IPS-NIHi7 (cell line): ENCODE measurements at regions not wholly inside any gene's neighbourhood (a gene's known extent, or its start where the extent isn't known, plus 50 kb on each side); places are given as distances from the start of the nearest gene placed in this dataset.

ENCODE experiments used
- DNase-seq: peaks from one replicate; pipeline ENCODE4 v3.0.0; 2012; ENCODE audit warnings: mixed read lengths; ENCODE audit errors: extremely low spot score

DNA sequence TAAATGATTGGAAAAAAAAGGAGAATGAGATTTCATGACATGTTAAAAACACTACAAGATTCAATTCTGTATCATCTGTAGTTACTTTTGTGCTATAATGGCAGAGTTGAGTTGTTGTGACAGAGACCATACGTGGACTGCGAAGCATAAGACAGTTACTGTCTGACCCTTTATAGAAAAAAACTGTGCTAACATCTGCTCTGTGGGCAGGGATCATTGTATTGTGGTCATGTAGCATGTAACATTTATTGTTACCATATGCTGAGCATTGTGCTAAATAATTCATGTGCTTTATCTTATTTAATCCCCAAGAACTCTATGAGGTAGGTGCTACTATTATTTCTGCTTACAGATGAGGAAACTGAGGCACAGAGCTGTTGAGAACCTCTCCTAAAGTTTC is 147.3 kb upstream of the HMHB1 start:
- DNase-seq, result no peak

DNA sequence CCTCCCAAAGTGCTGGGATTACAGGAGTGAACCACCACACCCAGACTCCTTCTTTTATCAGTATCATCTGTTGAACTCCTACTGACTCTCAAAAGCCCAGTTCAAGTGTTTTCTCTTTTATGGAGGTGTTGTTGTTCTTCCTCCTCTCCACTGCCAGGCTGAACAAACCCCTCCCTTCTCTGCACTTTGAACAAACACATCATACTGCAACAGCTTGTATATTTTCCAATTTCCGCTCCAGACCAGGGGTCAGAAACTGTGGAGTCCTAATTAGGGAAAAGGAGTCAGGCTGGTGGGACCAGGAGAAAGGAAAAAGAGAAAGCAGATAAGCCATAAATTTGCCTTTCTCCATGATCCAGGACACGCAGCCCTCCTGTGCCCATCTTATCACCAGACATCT is 148.1 kb upstream of the HMHB1 start:
- no peak for DNase-seq

DNA sequence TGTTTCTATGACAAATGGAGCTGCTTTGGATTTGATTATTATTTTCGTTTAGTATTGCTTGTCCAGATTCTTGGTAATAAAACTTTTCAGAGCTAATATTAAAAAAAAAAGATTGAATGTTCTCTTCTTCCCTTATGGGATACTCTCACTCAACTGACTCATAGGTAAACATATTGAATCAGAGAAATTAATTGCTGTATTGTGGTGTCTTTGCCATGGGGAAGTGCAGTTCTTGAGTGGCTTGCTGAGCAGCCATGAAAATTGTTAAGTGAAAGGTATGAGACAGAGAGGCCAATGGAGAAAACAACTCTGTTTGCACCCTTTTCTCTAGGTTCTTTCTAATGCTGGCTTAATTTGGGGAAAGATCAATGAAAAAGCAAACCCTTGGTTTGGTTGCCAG is 149.9 kb upstream of the HMHB1 start:
- no peak for DNase-seq

DNA sequence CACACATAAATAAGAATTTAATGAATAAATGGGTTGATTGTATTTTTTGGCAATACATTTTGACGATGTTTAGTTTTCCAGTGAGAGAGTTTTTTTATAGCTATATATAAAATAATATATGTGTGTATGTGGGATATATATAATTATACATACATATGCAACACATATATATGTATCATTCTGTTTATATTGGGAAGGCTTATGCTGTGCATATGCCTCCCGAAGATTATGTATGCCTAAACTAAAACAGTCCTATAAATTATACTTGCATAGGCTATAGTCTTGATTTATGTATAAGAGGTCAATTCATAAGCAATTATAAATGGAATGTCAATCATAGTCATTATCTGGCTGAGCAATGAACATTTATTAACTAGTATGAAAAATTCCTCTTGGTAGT is 151.3 kb upstream of the HMHB1 start:
- no peak for DNase-seq

DNA sequence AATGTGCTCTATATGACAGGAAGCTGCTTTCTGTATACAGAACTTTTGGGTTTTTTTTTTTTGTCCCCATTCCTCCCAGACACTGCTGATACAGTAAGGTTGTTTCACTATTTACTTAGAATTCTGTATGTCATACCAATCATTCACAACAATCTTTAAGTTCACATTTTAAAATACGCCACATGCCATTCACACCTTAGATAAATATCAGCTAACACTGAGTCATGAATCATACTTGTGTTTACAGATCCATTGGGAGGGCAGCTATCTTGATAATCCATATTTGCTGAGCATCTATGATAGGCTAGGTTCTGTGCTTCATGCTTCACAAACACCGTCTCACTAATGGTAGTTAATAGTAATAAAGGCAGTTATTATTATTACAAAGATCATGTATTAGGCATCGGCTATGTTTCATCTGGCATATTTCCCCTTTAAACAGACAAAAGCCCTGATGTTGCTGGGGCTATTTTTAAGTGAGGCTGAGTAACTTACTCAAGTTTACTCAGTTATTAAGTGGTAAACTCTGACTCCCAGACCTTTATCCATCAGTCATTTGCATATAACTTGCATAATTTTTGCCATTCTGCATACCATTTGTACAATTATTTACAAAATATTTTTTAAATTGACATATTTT is 152.2 kb upstream of the HMHB1 start:
- no peak for DNase-seq

DNA sequence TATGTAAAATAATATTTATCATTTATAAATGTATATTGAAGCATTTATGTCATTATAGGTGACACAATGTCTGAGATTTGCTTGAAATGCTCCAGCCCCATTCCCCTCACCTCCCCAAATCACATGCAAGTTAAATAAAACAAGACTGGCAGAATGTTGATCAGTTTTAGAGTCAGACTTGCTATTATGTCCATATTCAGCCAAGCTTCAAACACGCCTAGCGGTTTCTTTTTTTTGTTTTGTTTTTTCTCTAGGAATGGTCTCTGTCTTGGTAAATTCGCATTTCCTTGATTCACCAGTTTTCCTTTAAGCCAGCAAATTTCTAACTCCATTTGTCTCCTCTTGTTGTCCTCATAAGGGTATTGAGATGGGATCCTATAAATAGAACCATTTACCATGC is 153.0 kb upstream of the HMHB1 start:
- DNase-seq, result no peak

DNA sequence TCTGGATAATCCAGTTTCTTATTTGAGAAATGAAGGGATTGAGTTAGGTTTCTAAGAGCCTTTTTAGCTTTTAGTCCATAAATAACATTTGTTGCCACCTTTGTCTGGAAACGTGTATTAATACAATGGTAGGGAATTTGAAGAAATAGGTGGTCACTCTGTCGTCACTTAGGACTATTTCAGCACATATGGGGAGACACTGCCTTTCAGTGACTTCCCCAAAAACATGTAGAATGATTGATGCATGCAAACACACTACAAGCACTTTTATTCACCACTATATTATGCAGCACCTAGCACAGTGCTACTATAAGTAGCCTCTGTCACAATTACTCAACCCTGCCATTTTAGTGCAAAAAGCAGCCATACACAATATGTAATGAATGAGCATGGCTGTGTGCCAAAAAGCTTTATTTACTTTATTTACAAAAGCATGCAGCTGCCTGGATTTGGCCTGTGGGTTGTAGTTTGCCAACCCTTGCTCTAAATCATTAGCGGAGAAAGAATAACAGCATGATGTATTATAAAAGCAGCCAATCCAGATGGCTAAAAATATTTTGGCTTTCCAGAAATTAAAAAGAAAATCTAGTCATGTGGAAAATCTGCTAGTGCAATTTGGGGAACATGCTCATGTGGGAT is 154.2 kb upstream of the HMHB1 start:
- DNase-seq, result no peak

DNA sequence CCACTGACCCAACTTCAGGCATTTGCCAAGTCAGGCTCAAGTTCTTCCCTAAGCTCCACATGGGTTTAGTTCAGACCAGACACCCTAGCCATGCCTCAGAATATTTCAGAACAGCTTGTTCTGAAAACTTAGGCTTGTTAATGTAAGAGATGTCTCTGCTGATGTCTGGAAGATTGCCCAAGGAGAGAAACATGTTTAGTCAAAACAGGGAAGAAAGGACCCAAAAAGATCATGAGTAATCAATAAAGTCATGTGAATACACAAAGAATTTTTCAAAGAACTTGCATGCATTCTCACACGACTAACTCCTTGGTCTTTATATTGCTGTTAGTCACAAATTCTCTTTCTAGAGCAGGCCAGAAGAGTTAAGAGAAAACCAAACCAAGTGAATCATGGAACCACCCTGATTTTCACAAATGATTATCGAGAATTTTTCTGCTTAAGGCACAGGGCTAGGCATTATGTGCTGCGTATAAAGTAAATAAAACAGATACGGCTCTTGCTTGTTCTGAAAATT is 158.1 kb upstream of the HMHB1 start:
- no peak for DNase-seq

DNA sequence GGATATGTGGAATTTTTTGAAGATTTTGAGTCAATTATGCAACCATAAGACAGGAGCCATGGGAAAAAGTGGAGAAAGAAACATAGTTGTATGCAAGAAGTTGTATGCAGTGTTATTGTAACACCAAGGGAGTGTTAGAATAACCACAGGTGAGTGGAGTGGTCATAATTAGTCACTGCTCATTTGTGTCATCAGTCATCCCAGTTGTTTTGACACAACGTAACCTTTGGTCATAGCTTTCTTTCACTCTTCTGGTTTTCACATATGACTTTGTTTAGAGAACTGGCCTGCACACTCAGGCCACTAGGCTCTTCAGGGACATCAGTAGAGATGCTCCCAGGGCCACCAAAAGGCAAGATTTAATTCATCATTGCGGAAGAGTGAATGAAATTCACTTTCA is 158.7 kb upstream of the HMHB1 start:
- DNase-seq, result no peak

DNA sequence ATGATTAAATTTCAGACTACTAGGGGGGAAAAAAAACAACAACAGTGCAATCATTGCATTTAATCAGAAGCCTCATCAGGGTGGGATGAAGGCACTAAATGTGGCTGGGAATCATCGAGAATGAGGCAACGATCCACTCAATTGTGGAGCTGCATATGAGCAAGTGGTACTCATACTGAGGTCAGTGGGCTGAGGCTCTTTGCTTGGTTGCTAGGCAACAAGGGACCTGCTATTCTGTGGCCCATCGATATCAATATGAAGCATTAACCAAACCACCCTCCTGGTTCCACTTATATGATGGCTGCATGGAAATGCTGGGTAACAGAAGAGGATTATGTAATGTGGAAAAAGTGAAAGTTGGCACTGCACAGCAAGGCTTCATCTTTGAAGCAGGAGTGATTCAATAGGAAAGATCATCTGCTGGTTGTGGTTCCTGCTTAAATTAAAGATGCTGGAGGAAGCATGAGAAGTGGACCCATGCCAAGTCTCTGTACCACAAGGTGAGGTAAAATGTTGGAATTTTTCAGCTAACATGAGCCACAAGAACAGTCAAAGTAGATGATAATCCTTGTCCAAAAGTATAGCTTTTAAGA is 159.8 kb upstream of the HMHB1 start:
- DNase-seq, result no peak

DNA sequence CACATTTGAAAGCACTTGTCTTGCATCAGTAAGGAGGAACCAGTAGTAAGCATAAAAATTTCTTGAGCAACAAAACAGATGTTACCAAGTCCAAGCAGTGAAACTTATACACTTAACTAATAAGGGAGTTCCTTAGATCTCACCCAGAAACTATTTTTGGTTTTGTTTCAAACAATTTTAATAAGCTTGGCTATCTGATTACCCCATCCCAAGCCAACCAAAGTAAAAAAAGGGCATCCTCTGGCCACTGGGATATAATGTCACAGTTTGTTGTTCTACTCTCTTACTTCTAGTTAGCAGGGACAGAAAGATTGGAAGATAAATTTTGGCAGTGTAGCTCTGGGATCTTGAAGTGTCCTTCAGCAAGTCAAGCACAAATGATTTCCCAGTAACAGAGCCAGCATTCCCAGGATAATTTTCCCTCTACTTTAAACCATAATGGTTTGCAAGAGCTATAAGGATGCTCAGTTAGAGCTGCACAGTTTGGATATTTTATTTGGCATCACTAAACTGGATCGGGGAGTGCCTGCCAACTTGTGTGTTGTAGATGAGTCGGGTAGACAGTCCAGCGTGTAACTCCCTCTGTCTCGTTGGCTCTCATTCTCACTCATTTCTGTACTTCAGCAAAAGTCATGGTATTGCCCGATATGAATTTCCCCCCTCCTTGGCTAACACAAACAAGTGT is 161.9 kb upstream of the HMHB1 start:
- DNase-seq, result no peak

DNA sequence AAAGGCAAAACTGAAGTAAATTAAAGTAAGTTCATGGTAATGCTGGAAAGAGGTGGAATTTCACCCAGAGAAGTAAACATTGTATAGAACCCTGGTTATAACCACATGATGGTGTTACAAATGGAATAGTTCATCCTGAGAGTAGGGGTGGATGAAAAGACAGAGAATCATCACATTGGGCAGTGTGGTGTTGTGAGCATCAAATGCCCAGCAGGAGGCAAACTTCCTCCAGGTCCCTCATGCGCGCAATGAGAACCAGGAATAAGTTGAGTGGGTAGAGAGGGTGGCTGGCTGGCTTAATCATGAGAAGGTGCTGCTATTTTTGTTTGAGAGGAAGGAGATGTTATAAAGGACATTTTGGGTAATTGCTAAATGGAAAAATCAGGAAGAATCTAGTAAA is 163.3 kb upstream of the HMHB1 start:
- peak; percentile 41 for DNase-seq

DNA sequence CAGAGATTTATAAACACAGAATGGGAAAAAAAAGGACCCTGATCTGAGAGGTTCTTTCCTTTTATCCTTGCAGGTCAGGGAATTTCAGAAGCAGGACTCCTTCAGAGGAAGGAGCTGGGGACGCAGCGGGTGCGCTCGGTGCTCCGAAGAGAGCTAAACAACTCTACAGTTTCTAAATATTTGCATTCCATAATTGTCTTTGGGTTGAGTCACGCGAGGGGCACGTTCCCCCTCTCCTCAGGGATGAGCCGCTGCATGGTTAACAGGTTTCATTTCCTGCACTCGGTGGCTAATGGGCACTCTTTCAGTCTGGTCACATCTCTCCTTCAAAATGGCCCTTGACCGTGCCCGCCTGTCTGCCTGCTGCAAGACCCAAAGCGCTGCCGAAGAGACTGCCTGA is 165.0 kb upstream of the HMHB1 start:
- DNase-seq, result no peak

DNA sequence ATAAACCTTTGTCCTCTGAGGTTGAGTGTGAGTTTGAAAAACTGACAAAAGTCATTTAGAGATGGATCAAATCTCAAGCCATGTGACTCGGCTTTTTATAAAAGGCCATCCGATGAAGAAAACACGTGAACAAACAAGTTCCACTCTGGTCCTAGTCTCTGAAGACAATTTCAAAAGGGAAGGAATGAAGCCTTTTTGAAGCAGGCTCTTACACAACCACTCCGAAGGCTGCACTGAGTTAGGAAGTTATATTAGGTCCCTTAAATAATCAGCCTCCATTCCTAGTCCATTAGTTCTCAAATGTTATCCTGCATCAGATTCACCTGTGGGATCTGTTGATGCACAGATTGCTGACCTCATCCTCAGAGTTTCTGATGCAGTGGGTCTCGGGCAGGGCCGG is 166.6 kb upstream of the HMHB1 start:
- DNase-seq, result no peak

DNA sequence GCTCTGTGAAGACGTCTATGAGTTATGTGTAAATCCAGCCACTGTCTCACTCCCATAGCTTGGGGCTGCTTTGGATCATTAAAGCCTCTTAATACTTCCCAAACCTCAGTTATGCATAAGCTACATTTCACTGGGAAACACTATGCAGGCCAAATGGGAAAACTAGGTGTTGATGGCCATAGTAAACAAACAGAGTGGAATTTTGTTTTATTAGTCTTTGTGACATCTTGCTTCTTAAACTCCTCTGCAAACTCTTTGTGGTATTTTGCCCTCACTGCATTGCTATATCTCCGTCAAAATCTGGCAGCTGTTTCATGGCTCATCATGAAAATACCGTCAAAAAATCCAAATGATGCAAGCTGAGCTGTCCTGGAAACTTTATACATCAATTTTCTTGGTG is 167.2 kb upstream of the HMHB1 start:
- DNase-seq, result no peak

DNA sequence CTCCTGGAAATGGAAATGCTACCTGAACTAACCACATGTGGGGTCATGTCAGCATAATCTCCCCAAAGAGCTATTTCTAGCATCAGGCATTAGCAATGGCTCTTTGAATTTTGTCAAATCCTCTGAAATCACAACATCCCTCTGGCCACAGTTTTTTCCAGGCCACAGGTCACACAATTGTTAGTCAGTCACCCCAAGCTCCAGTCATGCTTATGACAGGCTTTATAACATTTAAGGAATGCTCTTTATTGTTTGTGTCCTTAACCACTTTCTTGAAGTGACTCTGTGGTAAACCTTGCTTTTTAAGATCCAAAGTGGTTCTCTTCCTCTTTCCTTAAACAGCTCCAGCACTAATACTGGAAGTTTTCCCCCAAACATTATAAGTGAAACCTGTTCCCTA is 169.2 kb upstream of the HMHB1 start:
- DNase-seq, result no peak

DNA sequence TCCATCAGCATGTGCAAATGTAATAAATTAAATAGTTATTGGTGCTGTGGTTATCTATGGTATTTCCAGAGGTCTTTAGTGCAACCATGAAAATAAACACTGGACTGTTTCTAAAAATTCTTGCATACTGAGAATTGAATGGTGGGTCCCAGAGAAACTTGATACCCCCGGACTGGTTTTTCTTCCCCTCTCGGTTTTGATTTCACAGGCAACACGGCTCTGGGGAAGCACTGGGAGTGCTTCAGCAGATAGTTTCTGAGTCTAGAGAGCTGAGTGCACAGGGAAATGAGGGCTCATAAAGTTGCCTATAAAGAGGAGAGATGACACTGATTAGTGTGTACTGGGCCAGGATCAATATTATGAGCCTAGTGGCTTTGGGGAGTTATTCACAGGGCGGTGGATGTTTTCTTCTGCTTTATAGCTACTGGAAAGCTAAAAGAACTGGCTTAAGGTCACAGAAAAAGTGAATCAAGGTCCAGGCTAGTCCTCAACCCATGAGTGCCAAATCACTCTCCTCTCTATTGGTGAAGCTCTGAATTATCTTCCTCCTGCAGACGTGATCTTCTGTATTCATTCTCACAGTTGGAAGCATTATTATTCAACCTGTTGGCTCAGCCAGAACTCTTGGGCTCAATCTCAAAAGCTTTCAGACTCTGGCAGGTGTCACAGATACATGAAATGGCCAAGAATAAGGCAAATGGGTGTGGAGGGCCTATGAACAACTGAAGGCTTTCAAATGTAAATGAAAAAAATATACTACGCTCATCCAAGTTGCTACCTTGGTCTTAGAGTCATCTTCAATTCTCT is 170.2 kb upstream of the HMHB1 start:
- DNase-seq, result no peak

DNA sequence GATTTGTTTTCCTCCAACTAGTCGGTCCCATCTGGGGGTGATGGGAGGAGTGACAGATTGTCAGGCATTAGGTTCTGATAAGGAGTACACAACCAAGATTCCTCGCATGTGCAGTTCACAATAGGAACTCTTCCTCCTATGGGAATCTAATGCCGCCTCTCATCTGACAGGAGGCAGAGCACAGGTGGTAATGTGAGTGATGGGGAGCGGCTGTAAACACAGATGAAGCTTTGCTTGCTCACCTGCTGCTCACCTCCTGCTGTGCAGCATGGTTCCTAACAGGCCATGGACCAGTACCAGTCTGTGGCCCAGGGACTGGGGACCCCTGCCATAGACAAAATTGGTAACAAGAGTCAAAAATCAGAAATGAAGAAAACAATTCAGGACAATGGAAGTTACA is 173.3 kb upstream of the HMHB1 start:
- DNase-seq, result no peak

DNA sequence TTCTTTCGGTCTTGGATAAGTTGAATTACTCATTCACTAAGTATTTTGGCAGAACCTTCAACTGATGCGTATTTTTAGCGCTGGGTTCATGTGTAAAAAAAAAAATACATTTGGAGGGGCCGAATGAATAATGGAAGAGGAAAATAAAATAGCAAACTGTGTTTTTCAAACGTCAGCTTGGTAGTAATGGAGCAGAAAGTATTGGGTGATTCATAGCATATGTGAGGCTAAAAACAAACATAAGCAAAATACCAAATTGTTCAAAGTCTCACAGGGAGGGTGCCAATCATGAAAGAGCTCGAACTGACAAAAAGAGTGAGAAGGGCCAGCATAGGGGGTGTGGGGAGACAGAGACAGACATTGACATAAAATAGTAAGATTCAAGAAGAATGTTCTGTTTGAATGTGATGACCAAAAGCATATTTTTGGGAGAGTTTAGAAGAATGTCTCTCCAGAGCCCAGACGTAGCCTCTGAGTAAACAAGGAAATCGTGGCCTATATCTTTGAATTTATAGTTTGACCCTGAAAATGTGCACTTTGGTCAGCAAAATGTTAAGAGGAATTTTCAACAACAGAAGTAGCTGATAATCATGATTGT is 174.9 kb upstream of the HMHB1 start:
- DNase-seq, result no peak

DNA sequence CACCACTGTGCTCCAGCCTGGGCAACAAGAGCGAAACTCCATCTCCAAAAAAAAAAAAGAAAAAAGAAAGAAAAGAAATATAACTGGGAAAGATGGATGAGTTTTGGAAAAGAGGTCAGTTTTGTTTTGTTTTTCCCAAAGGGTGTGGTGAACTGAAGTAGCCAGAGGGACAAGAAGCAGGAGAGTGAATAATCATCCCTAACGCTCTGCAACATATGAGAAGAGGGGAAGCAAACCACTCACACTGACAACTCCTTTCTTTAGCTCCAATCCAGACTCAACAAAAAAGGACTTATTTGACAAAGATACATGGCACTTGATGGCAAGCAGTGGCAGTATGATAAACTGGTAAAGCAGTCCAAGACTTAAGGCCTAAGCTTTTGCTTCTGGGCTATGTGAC is 176.1 kb upstream of the HMHB1 start:
- no peak for DNase-seq

DNA sequence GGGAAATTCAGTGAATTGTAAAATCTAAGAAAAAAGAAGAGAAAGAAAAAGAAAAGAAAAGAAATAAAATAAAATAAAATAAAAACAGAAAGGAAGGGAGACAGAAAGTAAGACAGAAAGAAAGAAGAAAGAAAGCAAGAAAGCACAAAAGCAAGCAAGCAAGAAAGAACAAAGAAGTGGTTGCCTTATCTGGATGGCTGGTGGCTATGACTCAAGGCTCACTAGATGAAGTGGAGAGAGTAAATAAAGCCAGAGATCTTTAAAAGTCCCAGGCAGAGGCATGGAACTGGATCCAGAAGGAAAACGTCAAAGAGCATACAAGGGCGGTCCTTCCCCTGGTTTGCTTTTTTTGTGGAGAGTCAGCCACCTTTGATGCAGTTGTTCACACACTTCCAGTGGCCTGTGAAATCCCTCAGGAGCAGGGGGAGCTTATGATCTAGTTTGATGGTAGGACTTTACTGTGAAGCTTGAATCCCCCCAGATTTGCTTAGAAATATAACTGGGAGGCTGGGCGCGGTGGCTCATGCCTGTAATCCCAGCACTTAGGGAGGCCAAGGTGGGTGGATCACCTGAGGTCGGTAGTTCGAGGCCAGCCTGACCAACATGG is 176.7 kb upstream of the HMHB1 start:
- DNase-seq, result no peak
